GM12872 (cell line): ENCODE measurements at regions not wholly inside any gene's neighbourhood (a gene's known extent, or its start where the extent isn't known, plus 50 kb on each side); places are given as distances from the start of the nearest gene placed in this dataset.

Experiments used
- CTCF ChIP-seq: IDR thresholded peaks from 3 replicates; pipeline ENCODE4 v1.5.1; 2011; ENCODE audit warnings: low read depth, mild to moderate bottlenecking, low read length, moderate library complexity; ENCODE audit not compliant: insufficient read depth

DNA sequence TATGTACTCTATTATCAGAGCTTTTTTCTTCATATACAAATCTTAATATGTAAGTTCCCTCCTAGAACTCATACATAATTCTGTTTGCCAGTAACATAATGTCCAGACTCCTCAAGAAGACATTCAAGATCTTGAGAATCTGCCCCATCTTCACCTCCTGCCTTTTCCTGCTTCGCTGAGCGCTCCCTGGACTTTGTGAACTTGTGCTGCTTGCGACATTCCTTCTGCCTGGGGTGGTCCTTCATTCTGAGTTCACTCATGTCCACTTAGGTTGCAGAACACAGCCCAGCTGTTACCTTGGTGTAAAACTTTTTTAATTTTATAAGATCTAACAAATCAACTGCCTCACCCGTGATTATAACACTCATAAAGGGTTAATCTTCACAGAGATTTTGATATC lies 478.5 kb upstream of the EPHA3 start:
- no peak for TF ChIP-seq CTCF

DNA sequence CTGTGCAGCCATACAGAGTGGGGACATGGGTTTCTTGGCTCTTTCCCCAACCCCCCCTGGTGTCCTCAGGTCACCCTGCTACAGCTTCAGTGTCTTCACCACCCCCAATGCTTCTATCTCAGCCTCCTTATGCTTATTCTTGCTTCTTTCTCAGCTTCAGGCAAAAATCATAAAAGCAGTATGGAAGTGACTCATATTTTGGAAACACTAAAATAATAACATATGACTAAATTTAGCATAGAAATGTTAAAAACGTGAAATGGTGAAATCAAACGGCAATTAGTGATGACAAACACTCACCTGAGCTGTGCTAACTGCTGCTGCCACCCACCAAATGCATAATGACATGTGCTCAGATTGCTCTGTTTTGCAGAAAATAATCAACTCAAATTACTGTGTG lies 475.2 kb upstream of the EPHA3 start:
- TF ChIP-seq CTCF, result no peak

GRCh38 chr3:88640581-88640980 lies 466.8 kb upstream of the EPHA3 start:
- TF ChIP-seq CTCF, result no peak

- no peak for TF ChIP-seq CTCF
These were observed 466.3 kb upstream of the EPHA3 start for GRCh38 chr3:88641033-88641604.

GRCh38 chr3:88657459-88657858 lies 450.0 kb upstream of the EPHA3 start:
- TF ChIP-seq CTCF, result no peak

DNA sequence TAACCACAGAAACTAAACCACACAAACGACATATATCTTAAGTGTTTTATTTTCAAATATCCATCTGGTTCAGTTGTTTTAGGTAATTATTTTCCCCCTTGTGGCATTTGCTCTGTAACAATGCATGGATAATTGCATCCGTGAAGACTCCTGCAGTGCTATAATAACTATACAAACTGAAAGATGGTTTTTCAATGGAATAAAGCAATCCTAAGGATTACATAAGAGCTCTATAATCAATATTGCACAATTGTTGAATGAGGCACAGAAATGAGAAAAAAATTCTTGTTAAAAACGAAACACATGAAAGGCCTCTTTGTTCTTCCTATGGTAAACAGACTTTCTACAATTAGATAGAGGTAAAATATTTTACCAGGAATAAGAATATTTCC lies 446.0 kb upstream of the EPHA3 start:
- TF ChIP-seq CTCF, result no peak

DNA sequence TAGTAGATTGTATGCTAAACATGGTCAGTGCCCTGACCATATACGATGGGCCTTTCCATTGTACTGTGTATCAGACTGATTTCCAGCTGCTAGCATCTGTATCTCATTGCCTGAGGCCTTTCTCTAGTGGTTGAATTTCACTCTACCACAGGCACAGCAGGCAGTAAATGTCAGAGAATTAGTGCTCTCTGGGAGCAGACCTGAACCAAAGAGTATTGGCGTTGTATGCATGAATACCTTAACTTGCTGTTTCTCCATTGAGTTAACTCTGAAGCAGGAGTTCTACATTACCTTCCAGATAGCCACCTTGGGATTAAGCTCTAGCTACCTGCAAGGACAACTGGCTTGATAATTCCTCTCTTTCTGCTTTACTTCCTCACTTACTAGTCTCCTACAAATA lies 439.2 kb upstream of the EPHA3 start:
- no peak for TF ChIP-seq CTCF
